Pancreas (tissue), 10 donors: ENCODE measurements at regions not wholly inside any gene's neighbourhood (a gene's known extent, or its start where the extent isn't known, plus 50 kb on each side); places are given as distances from the start of the nearest gene placed in this dataset.

ENCODE experiments used
- ATAC-seq, 4 donors: fragments of 200-7000 bp; cut with Tn5 transposase; one replicate each; pipeline versions ENCODE4 v1.8.0 to v1.9.1; 2020; ENCODE audit warnings: mild to moderate bottlenecking in 4 of 4, moderate library complexity in 4 of 4
- DNase-seq, 6 donors: peaks; one replicate each; pipeline ENCODE4 v3.0.0-alpha.2; 2020
- FAIRE-seq: peaks from 2 replicates; lab custom pipeline; 2012; peaks lifted over from hg19 to GRCh38; lab: Jason Lieb, UNC
- H3K27ac ChIP-seq, 4 donors: fragments of 200-600 bp; sonication (generic); 1 replicate in 3 of 4; 2 replicates in 1 of 4; pipeline versions ENCODE4 v1.5.0 to v1.8.0; 2020
- H3K27me3 ChIP-seq, 4 donors: fragments of 200-600 bp; one replicate each; pipeline ENCODE4 v1.8.0; 2021
- H3K36me3 ChIP-seq, 3 donors: fragments of 200-600 bp; sonication (generic) in 1 of 3; one replicate each; pipeline versions ENCODE4 v1.5.0 to v1.8.0; 2020 to 2021
- H3K4me1 ChIP-seq, 3 donors: fragments of 200-600 bp; one replicate each; pipeline ENCODE4 v1.8.0; 2021
- H3K4me3 ChIP-seq, 4 donors: fragments of 200-600 bp; sonication (generic) in 2 of 4; one replicate each; pipeline versions ENCODE4 v1.5.0 to v1.8.0; 2020 to 2021
- H3K9me3 ChIP-seq, 4 donors: fragments of 200-600 bp; one replicate each; pipeline ENCODE4 v1.8.0; 2021
- CTCF ChIP-seq, 4 donors: fragments of 200-600 bp; sonication (generic) in 3 of 4; IDR thresholded peaks; one replicate each; pipeline versions ENCODE4 v1.5.0 to v1.8.0; 2021; ENCODE audit warnings: antibody characterized with exemption in 4 of 4
- WGBS, 2 donors: extraction: QIAGEN DNeasy Blood & Tissue Kit; methylation state at CpG; one replicate each; pipeline ENCODE4 v1.1.7; 2013; 5-methylcytosine and 5-hydroxymethylcytosine counted together
- intact Hi-C, 3 donors: fragments of 100-400 bp; cut with DNase I; formaldehyde crosslinking; loops; one replicate each; pipeline versions ENCODE4 v1.11.1 to v1.14.2; 2022
- donor health status: healthy with polysubstance abuse.
- donor health status: DM: no; HTN: no; CAD: no; lungs with moderate emphysema.
- donor health status: DM: no; HTN: no; CAD: no.
- donor health status: control.
- donor health status: control.
- donor health status: Bipolar disorder and iron deficiency.
- donor health status: DM: yes; HTN: yes; CAD: no.
- donor health status: DM: no; HTN: no; CAD: no.
- donor health status: DM: no; HTN: no; CAD: no.
- donor health status: DM: yes; HTN: yes; CAD: no.

GRCh38 chr18:29003194-29003593 is 826.3 kb upstream of the CDH2 start:
- H3K27ac ChIP-seq: no peak overlapping the region
- WGBS, 2 donors: 30 to 38% methylated on average over 2 of the region's 2 CpGs
- FAIRE-seq: no peak
- no peak overlapping the region for H3K4me3 ChIP-seq
- intact Hi-C loops: no loop called here
- H3K27me3 ChIP-seq: no peaks in the 10 kb centered on the region
- H3K9me3 ChIP-seq: no peaks in the 10 kb centered on the region
- DNase-seq: no peak
- TF ChIP-seq CTCF (IDR thresholded peaks at IDR 0.05): no peak
- H3K4me1 ChIP-seq: no peaks in the 10 kb centered on the region
- no peaks in the 10 kb centered on the region for H3K36me3 ChIP-seq
- no peak for ATAC-seq

GRCh38 chr18:29002747-29003146 is 825.8 kb upstream of the CDH2 start:
- no peaks in the 10 kb centered on the region for H3K27me3 ChIP-seq
- no peak overlapping the region for H3K27ac ChIP-seq
- no peak for TF ChIP-seq CTCF (IDR thresholded peaks at IDR 0.05)
- intact Hi-C loops: no loop called here
- FAIRE-seq (no peak), DNase-seq (no peak), ATAC-seq (no peak)
- H3K4me3 ChIP-seq: no peak overlapping the region
- H3K36me3 ChIP-seq: no peaks in the 10 kb centered on the region
- WGBS, 2 donors: 45 to 47% methylated on average over 8 of the region's 8 CpGs
- H3K4me1 ChIP-seq: no peaks in the 10 kb centered on the region
- no peaks in the 10 kb centered on the region for H3K9me3 ChIP-seq

GRCh38 chr18:28999726-29000125 is 822.8 kb upstream of the CDH2 start:
- WGBS, 2 donors: 61 to 72% methylated on average over 1 of the region's 1 CpG
- H3K9me3 ChIP-seq: no peaks in the 10 kb centered on the region
- TF ChIP-seq CTCF (IDR thresholded peaks at IDR 0.05): no peak
- H3K4me3 ChIP-seq: no peak overlapping the region
- DNase-seq (no peak), ATAC-seq (no peak), FAIRE-seq (no peak)
- H3K27me3 ChIP-seq: no peaks in the 10 kb centered on the region
- H3K27ac ChIP-seq: no peak overlapping the region
- no peaks in the 10 kb centered on the region for H3K36me3 ChIP-seq
- H3K4me1 ChIP-seq: no peaks in the 10 kb centered on the region
- intact Hi-C loops: no loop called here

- no peak overlapping the region for H3K27ac ChIP-seq
- intact Hi-C loops: no loop called here
- no peak overlapping the region for H3K4me3 ChIP-seq
- FAIRE-seq (no peak), ATAC-seq (no peak), DNase-seq (no peak)
- no peak for TF ChIP-seq CTCF (IDR thresholded peaks at IDR 0.05)
- no peaks in the 10 kb centered on the region for H3K4me1 ChIP-seq
- no peaks in the 10 kb centered on the region for H3K27me3 ChIP-seq
- no peaks in the 10 kb centered on the region for H3K36me3 ChIP-seq
- no peaks in the 10 kb centered on the region for H3K9me3 ChIP-seq
These were observed 818.4 kb upstream of the CDH2 start for GRCh38 chr18:28995319-28995718.

GRCh38 chr18:28984731-28985130 is 807.8 kb upstream of the CDH2 start:
- 13 to 18% methylated on average over 1 of the region's 1 CpG for WGBS, 2 donors
- Histone ChIP-seq H3K27me3 (no peaks in the 10 kb centered on the region), H3K27ac (no peak overlapping the region), H3K36me3 (no peaks in the 10 kb centered on the region), H3K4me3 (no peak overlapping the region), H3K9me3 (no peaks in the 10 kb centered on the region), H3K4me1 (no peaks in the 10 kb centered on the region)
- intact Hi-C loops: no loop called here
- DNase-seq (no peak), FAIRE-seq (no peak), ATAC-seq (no peak)
- TF ChIP-seq CTCF (IDR thresholded peaks at IDR 0.05): no peak
